ENCODE measurements at regions not wholly inside any gene's neighbourhood (a gene's known extent, or its start where the extent isn't known, plus 50 kb on each side); places are given as distances from the start of the nearest gene placed in this dataset.

DNA sequence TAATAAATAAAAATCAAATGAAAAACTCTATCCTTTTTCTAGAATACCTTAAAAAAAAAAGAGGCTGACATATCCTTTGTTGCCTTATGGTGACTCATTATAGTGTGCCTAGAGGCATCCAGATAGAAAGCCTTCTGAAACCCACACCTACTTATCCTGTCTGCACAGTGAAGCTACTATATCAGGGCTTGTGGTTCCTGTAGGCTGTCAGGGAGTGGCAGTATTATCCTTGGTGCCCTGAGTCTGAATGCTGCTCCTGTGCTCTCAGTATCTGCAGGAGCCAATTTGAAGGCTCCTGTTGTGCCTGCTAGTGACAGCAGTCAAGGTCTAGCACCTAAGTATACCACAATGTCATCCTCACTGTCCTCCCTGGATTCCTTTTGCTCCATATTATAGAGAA, 168.4 kb upstream of the AVPR1A start:
- no peak for DNase-seq (ENCODE audit: low spot score)
- Mint-ChIP-seq H3K27ac (ENCODE audit: unreplicated experiment) (no peak overlapping the region), H3K4me3 (ENCODE audit: unreplicated experiment) (no peak overlapping the region), H3K36me3 (ENCODE audit: low read depth, unreplicated experiment) (peaks cover 5% of the 10 kb centered on the region), H3K27me3 (ENCODE audit: unreplicated experiment) (peaks cover 1% of the 10 kb centered on the region), H3K9me3 (ENCODE audit: unreplicated experiment) (peaks cover 6% of the 10 kb centered on the region), H3K4me1 (ENCODE audit: unreplicated experiment) (peaks cover 3% of the 10 kb centered on the region)
- TF ChIP-seq, protein P1, sequence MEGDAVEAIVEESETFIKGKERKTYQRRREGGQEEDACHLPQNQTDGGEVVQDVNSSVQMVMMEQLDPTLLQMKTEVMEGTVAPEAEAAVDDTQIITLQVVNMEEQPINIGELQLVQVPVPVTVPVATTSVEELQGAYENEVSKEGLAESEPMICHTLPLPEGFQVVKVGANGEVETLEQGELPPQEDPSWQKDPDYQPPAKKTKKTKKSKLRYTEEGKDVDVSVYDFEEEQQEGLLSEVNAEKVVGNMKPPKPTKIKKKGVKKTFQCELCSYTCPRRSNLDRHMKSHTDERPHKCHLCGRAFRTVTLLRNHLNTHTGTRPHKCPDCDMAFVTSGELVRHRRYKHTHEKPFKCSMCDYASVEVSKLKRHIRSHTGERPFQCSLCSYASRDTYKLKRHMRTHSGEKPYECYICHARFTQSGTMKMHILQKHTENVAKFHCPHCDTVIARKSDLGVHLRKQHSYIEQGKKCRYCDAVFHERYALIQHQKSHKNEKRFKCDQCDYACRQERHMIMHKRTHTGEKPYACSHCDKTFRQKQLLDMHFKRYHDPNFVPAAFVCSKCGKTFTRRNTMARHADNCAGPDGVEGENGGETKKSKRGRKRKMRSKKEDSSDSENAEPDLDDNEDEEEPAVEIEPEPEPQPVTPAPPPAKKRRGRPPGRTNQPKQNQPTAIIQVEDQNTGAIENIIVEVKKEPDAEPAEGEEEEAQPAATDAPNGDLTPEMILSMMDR (IDR thresholded peaks at IDR 0.05; ENCODE audit: unreplicated experiment): no peak

DNA sequence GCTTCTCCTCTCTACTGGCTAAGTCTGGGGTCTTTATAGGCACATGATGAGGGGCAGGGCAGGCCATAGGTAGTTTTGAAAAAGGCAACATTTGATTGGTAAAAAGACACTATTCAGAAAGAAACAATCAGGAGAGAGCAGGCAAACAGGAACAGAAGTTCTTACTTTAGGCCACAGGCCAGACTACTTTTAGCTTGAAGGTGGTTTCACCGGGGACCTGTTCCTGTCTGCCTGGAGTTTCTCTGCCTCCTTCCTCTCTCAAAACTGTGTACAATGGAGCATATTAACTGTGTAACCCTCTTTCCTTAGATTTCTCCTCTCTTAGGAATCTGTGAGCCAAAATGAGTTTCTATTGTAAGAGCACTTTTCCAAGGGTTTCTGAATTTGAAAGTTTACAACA, 167.9 kb upstream of the AVPR1A start:
- DNase-seq (ENCODE audit: low spot score): no peak
- Mint-ChIP-seq H3K9me3 (ENCODE audit: unreplicated experiment) (peaks cover 6% of the 10 kb centered on the region), H3K36me3 (ENCODE audit: low read depth, unreplicated experiment) (peaks cover 5% of the 10 kb centered on the region), H3K27me3 (ENCODE audit: unreplicated experiment) (peaks cover 1% of the 10 kb centered on the region), H3K27ac (ENCODE audit: unreplicated experiment) (no peak overlapping the region), H3K4me1 (ENCODE audit: unreplicated experiment) (peaks cover 3% of the 10 kb centered on the region), H3K4me3 (ENCODE audit: unreplicated experiment) (no peak overlapping the region)
- TF ChIP-seq, protein P1 (IDR thresholded peaks at IDR 0.05; ENCODE audit: unreplicated experiment): no peak

DNA sequence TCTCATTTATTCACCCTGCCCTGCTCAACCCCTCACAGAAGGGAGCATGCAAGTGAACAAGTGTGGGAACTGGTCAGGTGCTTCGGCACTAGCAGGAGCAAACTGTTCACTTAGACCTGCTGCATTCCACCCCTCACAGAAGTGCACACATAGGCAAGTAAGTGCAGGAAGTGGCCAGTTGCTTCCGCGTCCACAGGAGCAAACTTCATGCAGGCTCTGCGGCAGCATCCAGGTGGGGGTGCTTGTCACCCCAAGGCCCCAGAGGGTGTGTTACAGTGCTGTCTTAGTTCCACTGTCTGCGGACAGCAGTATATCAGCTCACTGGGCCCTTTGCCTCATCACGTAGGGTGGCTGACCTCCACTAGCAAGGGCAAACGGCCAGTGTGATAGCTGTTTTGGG, 167.3 kb upstream of the AVPR1A start:
- no peak for DNase-seq (ENCODE audit: low spot score)
- Mint-ChIP-seq H3K4me1 (ENCODE audit: unreplicated experiment) (peaks cover 3% of the 10 kb centered on the region), H3K9me3 (ENCODE audit: unreplicated experiment) (peaks cover 6% of the 10 kb centered on the region), H3K27me3 (ENCODE audit: unreplicated experiment) (peaks cover 1% of the 10 kb centered on the region), H3K4me3 (ENCODE audit: unreplicated experiment) (no peak overlapping the region), H3K36me3 (ENCODE audit: low read depth, unreplicated experiment) (peaks cover 5% of the 10 kb centered on the region), H3K27ac (ENCODE audit: unreplicated experiment) (no peak overlapping the region)
- TF ChIP-seq, protein P1 (IDR thresholded peaks at IDR 0.05; ENCODE audit: unreplicated experiment): no peak

DNA sequence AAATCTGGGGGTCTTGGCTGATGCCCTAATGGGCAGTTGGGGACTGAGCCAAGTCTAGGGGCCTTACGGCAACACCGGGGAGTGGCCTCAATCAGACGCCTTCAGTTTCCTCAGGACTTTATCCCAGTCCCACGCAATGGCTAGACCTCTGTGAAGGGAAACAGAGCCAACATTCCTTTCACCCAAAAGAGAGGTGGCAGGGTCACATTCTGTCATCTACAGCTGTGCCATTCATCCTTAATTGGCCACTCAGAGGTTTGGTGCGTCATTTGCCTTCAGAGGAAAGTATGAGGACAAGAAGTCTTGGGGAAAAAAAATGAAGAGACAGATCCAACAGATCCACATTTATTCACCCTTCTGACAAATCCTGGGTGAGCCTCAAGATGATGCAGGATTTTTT, 166.9 kb upstream of the AVPR1A start:
- DNase-seq (ENCODE audit: low spot score): no peak
- no peak overlapping the region for H3K4me3 Mint-ChIP-seq (ENCODE audit: unreplicated experiment)
- H3K27me3 Mint-ChIP-seq (ENCODE audit: unreplicated experiment): peaks cover 1% of the 10 kb centered on the region
- H3K9me3 Mint-ChIP-seq (ENCODE audit: unreplicated experiment): peaks cover 6% of the 10 kb centered on the region
- peaks cover 3% of the 10 kb centered on the region for H3K4me1 Mint-ChIP-seq (ENCODE audit: unreplicated experiment)
- no peak overlapping the region for H3K27ac Mint-ChIP-seq (ENCODE audit: unreplicated experiment)
- TF ChIP-seq, protein P1 (IDR thresholded peaks at IDR 0.05; ENCODE audit: unreplicated experiment): no peak
- peaks cover 5% of the 10 kb centered on the region for H3K36me3 Mint-ChIP-seq (ENCODE audit: low read depth, unreplicated experiment)

DNA sequence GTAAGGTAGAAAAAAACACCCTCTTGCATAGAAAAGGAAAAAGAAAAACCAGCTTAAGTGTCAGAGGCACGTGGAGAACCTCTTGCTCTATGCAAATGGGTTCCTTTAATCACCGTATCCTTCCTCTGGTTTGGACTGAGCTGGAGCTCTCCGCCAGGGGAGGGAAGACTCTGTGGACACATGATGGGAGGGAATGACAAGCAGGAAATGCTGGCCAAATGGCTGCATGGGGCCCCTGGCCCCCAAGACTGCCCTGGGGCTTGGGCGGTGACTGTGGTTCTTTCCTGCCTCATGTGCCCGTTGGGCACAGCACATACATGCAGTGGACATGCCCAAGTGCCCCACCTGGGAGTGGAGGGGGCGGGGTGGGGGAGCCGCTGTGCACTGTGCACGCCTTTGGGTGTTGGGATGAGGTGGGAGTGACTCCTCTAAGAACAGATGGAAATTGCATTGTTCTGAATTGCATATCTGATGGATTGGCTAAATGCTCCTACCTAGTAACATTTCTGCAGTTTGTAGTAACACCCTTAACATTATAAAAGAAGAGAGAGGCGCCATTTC, 166.4 kb upstream of the AVPR1A start:
- Mint-ChIP-seq H3K4me3 (ENCODE audit: unreplicated experiment) (no peak overlapping the region), H3K27ac (ENCODE audit: unreplicated experiment) (no peak overlapping the region), H3K4me1 (ENCODE audit: unreplicated experiment) (peaks cover 3% of the 10 kb centered on the region), H3K27me3 (ENCODE audit: unreplicated experiment) (peaks cover 1% of the 10 kb centered on the region), H3K9me3 (ENCODE audit: unreplicated experiment) (peaks cover 6% of the 10 kb centered on the region), H3K36me3 (ENCODE audit: low read depth, unreplicated experiment) (peaks cover 5% of the 10 kb centered on the region)
- no peak for DNase-seq (ENCODE audit: low spot score)
- TF ChIP-seq, protein P1 (IDR thresholded peaks at IDR 0.05; ENCODE audit: unreplicated experiment): no peak

Data from endothelial cell (in vitro differentiated cells).